Caco-2 (cell line): ENCODE measurements at regions not wholly inside any gene's neighbourhood (a gene's known extent, or its start where the extent isn't known, plus 50 kb on each side); places are given as distances from the start of the nearest gene placed in this dataset.
A peak's percentile ranks its signal among the peaks of the same experiment; 100 is the strongest.

Source experiments
- BruUV-seq: library from RNA; stranded (reverse); fragments of 400-500 nt; replicated peaks from 2 replicates; lab custom pipeline; 2021; lab: Mats Ljungman, UMichigan
- CTCF ChIA-PET: fragments of 300-600 bp; sonication (Branson Sonifier 250); formaldehyde crosslinking; loops from one replicate; lab custom pipeline; 2022; ENCODE audit warnings: antibody characterized with exemption; lab: Charles Lee
- POLR2A ChIA-PET: fragments of 300-600 bp; sonication (Branson Sonifier 250); formaldehyde crosslinking; loops from one replicate; lab custom pipeline; 2022; ENCODE audit warnings: antibody characterized with exemption; lab: Charles Lee
- DNase-seq, 2 experiments: peaks; one replicate each; pipeline versions ENCODE4 v3.0.0 to v3.0.0-alpha.2; 2020 to 2022
- H3K27me3 ChIP-seq: replicated peaks from 2 replicates; pipeline ENCODE4 v1.6.0; 2011; ENCODE audit warnings: low read length; ENCODE audit not compliant: control insufficient read depth, insufficient read depth
- H3K36me3 ChIP-seq: 2 replicates; pipeline ENCODE4 v1.5.1; 2011; ENCODE audit warnings: low read length; ENCODE audit not compliant: control insufficient read depth, insufficient read depth
- H3K4me1 ChIP-seq: fragments of 250-450 bp; sonication (Bioruptor Pico); 2 replicates; pipeline ENCODE4 v1.5.1; 2020; ENCODE audit warnings: mild to moderate bottlenecking
- H3K4me3 ChIP-seq: 2 replicates; pipeline ENCODE4 v1.5.1; 2011; ENCODE audit warnings: low read depth, mild to moderate bottlenecking, control low read depth, low read length
- H3K9me3 ChIP-seq: fragments of 250-450 bp; sonication (Bioruptor Pico); 2 replicates; pipeline ENCODE4 v1.5.1; 2020; ENCODE audit warnings: mild to moderate bottlenecking, moderate library complexity
- H3K27ac Mint-ChIP-seq: one replicate; pipeline ENCODE4 v1.8.0; 2022; ENCODE audit warnings: mixed read lengths; ENCODE audit not compliant: unreplicated experiment
- H3K27me3 Mint-ChIP-seq: one replicate; pipeline ENCODE4 v1.8.0; 2022; ENCODE audit warnings: mixed read lengths; ENCODE audit not compliant: insufficient read depth, unreplicated experiment
- H3K36me3 Mint-ChIP-seq: one replicate; pipeline ENCODE4 v1.8.0; 2022; ENCODE audit warnings: mild to moderate bottlenecking, mixed read lengths; ENCODE audit not compliant: insufficient read depth, unreplicated experiment
- H3K4me1 Mint-ChIP-seq: one replicate; pipeline ENCODE4 v1.8.0; 2022; ENCODE audit warnings: low read depth, mixed read lengths; ENCODE audit not compliant: unreplicated experiment
- H3K4me3 Mint-ChIP-seq: one replicate; pipeline ENCODE4 v1.8.0; 2022; ENCODE audit warnings: mild to moderate bottlenecking, moderate library complexity, mixed read lengths; ENCODE audit not compliant: unreplicated experiment
- H3K9me3 Mint-ChIP-seq: one replicate; pipeline ENCODE4 v1.8.0; 2022; ENCODE audit warnings: mixed read lengths; ENCODE audit not compliant: unreplicated experiment
- intact Hi-C: fragments of 100-400 bp; cut with micrococcal nuclease; formaldehyde crosslinking; loops from one replicate; pipeline ENCODE4 v1.10.0; 2022; ENCODE audit not compliant: unreplicated experiment
- TF ChIP-seq, protein P1 (sequence below), 2 experiments: fragments of 200-600 bp in 1 of 2; IDR thresholded peaks; 1 replicate in 1 of 2; 2 replicates in 1 of 2; pipeline versions ENCODE4 v1.5.1 to v1.8.0; 2011 to 2022; ENCODE audit warnings: antibody characterized with exemption in 1 of 2, control low read depth in 1 of 2, inconsistent platforms in 1 of 2, low read depth in 1 of 2, low read length in 1 of 2, mild to moderate bottlenecking in 1 of 2, moderate library complexity in 1 of 2; ENCODE audit not compliant: insufficient read depth in 1 of 2, severe bottlenecking in 1 of 2, unreplicated experiment in 1 of 2

DNA sequence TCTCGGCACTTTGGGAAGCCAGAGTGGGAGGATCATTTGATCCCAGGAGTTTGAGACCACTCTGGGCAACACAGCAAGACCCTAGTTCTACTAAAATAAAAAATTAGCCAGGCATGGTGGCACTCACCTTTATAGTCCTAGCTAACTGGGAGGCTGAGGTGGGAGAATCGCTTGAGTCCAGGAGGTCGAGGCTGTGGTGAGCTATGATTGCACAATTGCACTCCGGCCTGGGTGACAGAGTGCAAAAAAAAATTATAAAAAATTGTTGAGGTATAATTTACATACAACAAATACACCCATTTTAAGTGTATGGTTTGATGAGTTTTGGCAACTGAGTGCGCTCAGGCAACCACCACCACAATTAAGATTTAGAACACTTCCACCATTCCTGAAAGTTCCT lies 108.5 kb upstream of the GADD45A start:
- Mint-ChIP-seq H3K27me3 (no peaks in the 10 kb centered on the region), H3K9me3 (no peaks in the 10 kb centered on the region), H3K4me1 (peaks cover 56% of the 10 kb centered on the region), H3K36me3 (no peaks in the 10 kb centered on the region), H3K27ac (no peak overlapping the region), H3K4me3 (no peak overlapping the region)
- BruUV-seq: no TSS peak
- no peak overlapping the region for H3K4me3 ChIP-seq
- DNase-seq: no peak
- peaks cover 49% of the 10 kb centered on the region for H3K4me1 ChIP-seq
- H3K36me3 ChIP-seq: no peaks in the 10 kb centered on the region
- H3K27me3 ChIP-seq: no peaks in the 10 kb centered on the region
- TF ChIP-seq, protein P1, sequence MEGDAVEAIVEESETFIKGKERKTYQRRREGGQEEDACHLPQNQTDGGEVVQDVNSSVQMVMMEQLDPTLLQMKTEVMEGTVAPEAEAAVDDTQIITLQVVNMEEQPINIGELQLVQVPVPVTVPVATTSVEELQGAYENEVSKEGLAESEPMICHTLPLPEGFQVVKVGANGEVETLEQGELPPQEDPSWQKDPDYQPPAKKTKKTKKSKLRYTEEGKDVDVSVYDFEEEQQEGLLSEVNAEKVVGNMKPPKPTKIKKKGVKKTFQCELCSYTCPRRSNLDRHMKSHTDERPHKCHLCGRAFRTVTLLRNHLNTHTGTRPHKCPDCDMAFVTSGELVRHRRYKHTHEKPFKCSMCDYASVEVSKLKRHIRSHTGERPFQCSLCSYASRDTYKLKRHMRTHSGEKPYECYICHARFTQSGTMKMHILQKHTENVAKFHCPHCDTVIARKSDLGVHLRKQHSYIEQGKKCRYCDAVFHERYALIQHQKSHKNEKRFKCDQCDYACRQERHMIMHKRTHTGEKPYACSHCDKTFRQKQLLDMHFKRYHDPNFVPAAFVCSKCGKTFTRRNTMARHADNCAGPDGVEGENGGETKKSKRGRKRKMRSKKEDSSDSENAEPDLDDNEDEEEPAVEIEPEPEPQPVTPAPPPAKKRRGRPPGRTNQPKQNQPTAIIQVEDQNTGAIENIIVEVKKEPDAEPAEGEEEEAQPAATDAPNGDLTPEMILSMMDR (IDR thresholded peaks at IDR 0.05; ENCODE audit: insufficient read depth in 1 of 2, low read depth in 1 of 2, low read length in 1 of 2, severe bottlenecking in 1 of 2, unreplicated experiment in 1 of 2): no peak
- ChIA-PET CTCF (no interaction called here), POLR2A (no interaction called here)
- no peaks in the 10 kb centered on the region for H3K9me3 ChIP-seq
- intact Hi-C loops: no loop called here

DNA sequence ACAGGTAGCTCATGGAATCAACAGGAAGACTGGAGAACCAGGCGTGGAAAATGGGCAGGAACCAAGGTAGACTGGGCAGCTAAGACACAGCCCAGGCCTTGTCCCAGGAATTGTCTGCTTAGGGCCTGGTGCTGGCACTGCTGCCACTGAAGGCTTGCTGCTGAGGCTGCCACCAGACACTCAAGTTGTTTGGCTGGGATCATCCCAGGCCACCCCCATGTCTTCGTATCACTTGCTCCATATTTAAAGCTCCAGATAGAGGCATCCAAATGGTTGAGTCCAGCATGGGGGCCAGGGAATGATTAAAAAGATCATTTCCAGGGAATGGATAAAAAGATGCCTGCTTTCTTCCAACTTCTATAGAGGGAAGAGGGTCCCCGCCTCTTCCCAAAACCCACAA lies 107.4 kb upstream of the GADD45A start:
- no peaks in the 10 kb centered on the region for H3K36me3 ChIP-seq
- H3K36me3 Mint-ChIP-seq: no peaks in the 10 kb centered on the region
- BruUV-seq: no TSS peak
- no peaks in the 10 kb centered on the region for H3K27me3 ChIP-seq
- intact Hi-C loops: no loop called here
- no peak overlapping the region for H3K4me3 Mint-ChIP-seq
- peaks cover 37% of the 10 kb centered on the region for H3K4me1 ChIP-seq
- H3K4me1 Mint-ChIP-seq: peaks cover 49% of the 10 kb centered on the region
- no peaks in the 10 kb centered on the region for H3K27me3 Mint-ChIP-seq
- ChIA-PET CTCF (no interaction called here), POLR2A (interaction anchor here (0.6 kb wide), 1 partner anchor 107 kb away, joined by 4 read pairs; the partner anchor contains the start of gene GADD45A)
- H3K27ac Mint-ChIP-seq: no peak overlapping the region
- H3K4me3 ChIP-seq: no peak overlapping the region
- H3K9me3 Mint-ChIP-seq: no peaks in the 10 kb centered on the region
- DNase-seq: no peak
- no peaks in the 10 kb centered on the region for H3K9me3 ChIP-seq
- TF ChIP-seq, protein P1 (IDR thresholded peaks at IDR 0.05; ENCODE audit: insufficient read depth in 1 of 2, low read depth in 1 of 2, low read length in 1 of 2, severe bottlenecking in 1 of 2, unreplicated experiment in 1 of 2): no peak

DNA sequence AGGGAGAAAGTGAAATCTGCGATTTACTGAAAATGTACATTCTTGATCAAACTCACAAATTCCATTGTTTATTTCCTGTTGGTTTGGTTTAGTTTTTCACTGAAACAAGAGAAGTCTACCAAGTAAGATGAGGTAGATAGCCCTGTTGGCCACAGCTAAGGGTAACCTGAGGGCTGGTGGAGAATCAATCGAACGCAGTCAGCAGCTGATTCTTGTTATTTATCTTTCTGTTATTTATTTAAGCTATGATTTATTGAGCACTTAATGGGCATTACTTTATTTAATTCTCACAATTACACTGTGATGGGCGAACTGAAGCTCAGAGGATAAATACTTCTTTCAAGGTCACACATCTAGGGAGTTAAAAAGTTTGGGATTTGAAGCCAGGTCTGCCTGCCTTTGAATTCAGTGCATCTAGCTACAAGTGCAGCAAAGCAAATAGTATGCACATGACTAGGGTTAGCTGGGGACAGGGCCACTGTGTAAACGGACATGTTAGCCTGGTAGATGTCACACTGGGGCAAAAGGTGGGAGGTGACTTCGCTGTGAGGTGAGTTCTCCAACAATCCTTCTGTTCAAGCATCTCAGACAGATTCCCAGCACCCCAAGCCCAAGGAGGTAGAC lies 106.5 kb upstream of the GADD45A start:
- H3K4me1 ChIP-seq: peaks cover 29% of the 10 kb centered on the region
- no TSS peak for BruUV-seq
- CTCF ChIA-PET: no interaction called here
- no peaks in the 10 kb centered on the region for H3K36me3 Mint-ChIP-seq
- H3K4me3 Mint-ChIP-seq: no peak overlapping the region
- H3K36me3 ChIP-seq: no peaks in the 10 kb centered on the region
- no peak overlapping the region for H3K4me3 ChIP-seq
- peak; percentile 47 to 61 for DNase-seq
- POLR2A ChIA-PET: interaction anchor here (1.0 kb wide), 1 partner anchor 107 kb away, joined by 3 read pairs; no protein-coding TSS in a partner anchor
- intact Hi-C loops: no loop called here
- no peaks in the 10 kb centered on the region for H3K27me3 ChIP-seq
- H3K27me3 Mint-ChIP-seq: no peaks in the 10 kb centered on the region
- TF ChIP-seq, protein P1 (IDR thresholded peaks at IDR 0.05; ENCODE audit: insufficient read depth in 1 of 2, low read depth in 1 of 2, low read length in 1 of 2, severe bottlenecking in 1 of 2, unreplicated experiment in 1 of 2): no peak
- H3K9me3 Mint-ChIP-seq: no peaks in the 10 kb centered on the region
- H3K4me1 Mint-ChIP-seq: peaks cover 49% of the 10 kb centered on the region
- H3K27ac Mint-ChIP-seq: peak overlapping the region; percentile 57
- no peaks in the 10 kb centered on the region for H3K9me3 ChIP-seq
